ENCODE measurements at regions not wholly inside any gene's neighbourhood (a gene's known extent, or its start where the extent isn't known, plus 50 kb on each side); places are given as distances from the start of the nearest gene placed in this dataset.

- DNase-seq (ENCODE audit: low spot score) = no peak
- in situ Hi-C loops (cut with MboI; ENCODE audit: low sequenced_read_pairs, unreplicated experiment) = no loop called here
- TF ChIP-seq CTCF (IDR thresholded peaks at IDR 0.05; ENCODE audit: borderline replicate concordance, control extremely low read depth, extremely low read depth, insufficient read depth, missing control alignments) = no peak
Observed at GRCh38 chr19:30076751-30077670, 135.0 kb downstream of the URI1 start.

GRCh38 chr19:30077851-30078355, 135.9 kb downstream of the URI1 start:
- no peak for DNase-seq (ENCODE audit: low spot score)
- TF ChIP-seq CTCF (IDR thresholded peaks at IDR 0.05; ENCODE audit: borderline replicate concordance, control extremely low read depth, extremely low read depth, insufficient read depth, missing control alignments) = no peak
- in situ Hi-C loops (cut with MboI; ENCODE audit: low sequenced_read_pairs, unreplicated experiment) = no loop called here

DNA sequence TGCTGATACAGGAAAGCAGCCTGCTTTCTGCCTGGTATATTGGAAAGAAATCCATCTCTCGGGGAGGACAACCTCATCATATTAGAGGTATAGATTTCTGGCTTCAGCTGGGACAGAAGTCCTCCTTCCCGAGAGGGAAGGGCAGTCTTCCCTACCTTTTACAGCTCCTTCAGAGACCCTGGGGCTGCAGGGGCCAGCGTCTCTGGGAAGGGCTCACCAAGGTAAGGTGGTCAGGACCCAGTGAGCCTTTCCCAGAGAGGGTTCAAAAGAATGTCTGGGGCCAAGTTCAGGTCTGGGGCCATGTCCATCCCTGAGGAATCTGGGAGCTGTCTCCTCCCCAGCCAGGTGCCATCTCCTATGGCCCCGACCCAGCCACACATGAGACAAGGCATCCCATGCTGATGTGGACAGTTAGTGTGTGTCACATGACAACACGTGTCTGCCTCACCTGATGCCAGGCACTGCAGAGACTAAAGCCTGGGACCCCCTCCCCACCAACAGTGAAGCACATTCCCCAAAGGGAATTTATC, 136.4 kb downstream of the URI1 start:
- TF ChIP-seq CTCF (IDR thresholded peaks at IDR 0.05; ENCODE audit: borderline replicate concordance, control extremely low read depth, extremely low read depth, insufficient read depth, missing control alignments) = no peak
- no peak for DNase-seq (ENCODE audit: low spot score)

DNA sequence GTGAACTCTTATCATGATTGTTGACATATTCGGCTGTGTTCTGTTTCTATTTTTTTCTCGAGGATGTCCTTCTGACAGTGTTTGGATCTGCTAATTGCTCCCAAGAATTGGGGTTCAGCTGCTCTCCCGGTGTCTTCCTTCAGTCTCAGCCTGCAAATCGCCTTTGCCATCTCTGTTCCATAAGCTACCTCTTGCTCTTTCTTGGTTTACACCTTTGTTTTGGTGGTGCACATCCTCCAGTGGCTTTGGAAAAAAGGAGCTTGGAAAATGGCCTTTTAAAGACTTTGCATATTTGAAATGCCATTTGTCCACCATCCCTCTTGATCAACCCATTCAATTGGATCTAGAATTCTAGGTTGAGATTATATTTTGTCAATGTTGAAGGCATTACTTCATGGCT, 137.2 kb downstream of the URI1 start:
- no peak for DNase-seq (ENCODE audit: low spot score)
- in situ Hi-C loops (cut with MboI; ENCODE audit: low sequenced_read_pairs, unreplicated experiment) = no loop called here
- no peak for TF ChIP-seq CTCF (IDR thresholded peaks at IDR 0.05; ENCODE audit: borderline replicate concordance, control extremely low read depth, extremely low read depth, insufficient read depth, missing control alignments)

More for the DNA sequence above, 136.4 kb downstream of the URI1 start:
- in situ Hi-C loops (cut with MboI; ENCODE audit: low sequenced_read_pairs, unreplicated experiment) = no loop called here

DNA sequence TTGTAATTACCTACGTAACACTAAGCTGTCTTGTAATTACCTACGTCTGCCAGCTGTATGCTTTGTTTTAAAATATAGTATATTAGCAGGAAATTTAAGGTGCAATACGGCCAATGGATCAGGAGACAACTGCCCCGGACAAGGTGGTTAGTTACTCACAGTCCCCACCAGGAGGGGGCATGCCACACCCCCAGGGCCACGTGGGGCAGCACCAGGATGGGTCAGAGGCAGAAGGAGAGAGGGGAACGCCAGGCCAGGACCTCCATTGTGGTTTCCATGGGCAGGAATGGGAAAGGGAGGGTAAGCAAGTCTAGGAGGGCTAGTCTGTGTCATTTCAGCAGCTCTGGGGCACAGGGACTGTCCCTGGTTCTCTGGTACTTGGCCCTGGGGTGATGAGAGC, 140.1 kb downstream of the URI1 start:
- in situ Hi-C loops (cut with MboI; ENCODE audit: low sequenced_read_pairs, unreplicated experiment) = no loop called here
- DNase-seq (ENCODE audit: low spot score) = no peak
- no peak for TF ChIP-seq CTCF (IDR thresholded peaks at IDR 0.05; ENCODE audit: borderline replicate concordance, control extremely low read depth, extremely low read depth, insufficient read depth, missing control alignments)

DNA sequence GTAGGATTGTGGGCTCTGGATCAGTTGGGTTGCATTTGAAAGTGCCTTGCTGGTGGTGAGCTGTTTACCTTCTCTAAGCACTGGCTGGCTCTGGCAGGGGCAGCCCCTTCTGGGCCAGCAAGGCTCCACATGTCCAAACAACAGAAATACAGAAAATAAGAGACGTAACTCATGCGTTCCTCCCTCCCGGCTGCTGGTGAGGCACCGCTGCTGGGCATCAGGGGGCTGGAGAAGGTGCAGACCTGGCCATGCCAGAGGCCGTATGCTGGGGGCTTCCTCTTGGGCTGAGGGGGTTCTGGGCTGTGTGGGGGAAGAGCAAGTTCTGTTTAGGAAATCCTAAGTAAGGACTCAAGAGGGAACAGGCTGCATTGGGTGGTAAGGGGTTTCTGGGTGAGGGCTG, 140.6 kb downstream of the URI1 start:
- in situ Hi-C loops (cut with MboI; ENCODE audit: low sequenced_read_pairs, unreplicated experiment) = no loop called here
- TF ChIP-seq CTCF (IDR thresholded peaks at IDR 0.05; ENCODE audit: borderline replicate concordance, control extremely low read depth, extremely low read depth, insufficient read depth, missing control alignments) = no peak
- no peak for DNase-seq (ENCODE audit: low spot score)
